ENCODE measurements at regions not wholly inside any gene's neighbourhood (a gene's known extent, or its start where the extent isn't known, plus 50 kb on each side); places are given as distances from the start of the nearest gene placed in this dataset.

DNA sequence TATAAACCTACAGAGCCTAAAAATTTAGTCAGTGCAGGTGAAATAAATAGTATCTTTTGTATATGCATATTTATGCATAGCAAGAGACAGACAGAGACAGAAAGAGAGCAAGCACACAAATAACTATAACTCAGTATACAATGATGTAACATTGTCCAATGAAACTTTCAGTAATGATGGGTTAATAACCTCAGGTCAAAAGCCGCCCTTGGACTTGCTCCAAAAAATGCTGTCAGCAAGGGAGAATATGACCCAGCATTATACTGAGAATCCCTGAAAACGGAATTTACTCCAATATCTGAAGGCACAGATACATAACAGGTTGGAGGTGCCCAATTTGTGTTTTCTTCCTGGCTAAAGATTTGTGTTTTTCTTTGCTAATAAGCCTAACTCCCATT is 590.6 kb upstream of the NOX3 start:
- no peak for ATAC-seq
- POLR2A ChIA-PET: no interaction called here

DNA sequence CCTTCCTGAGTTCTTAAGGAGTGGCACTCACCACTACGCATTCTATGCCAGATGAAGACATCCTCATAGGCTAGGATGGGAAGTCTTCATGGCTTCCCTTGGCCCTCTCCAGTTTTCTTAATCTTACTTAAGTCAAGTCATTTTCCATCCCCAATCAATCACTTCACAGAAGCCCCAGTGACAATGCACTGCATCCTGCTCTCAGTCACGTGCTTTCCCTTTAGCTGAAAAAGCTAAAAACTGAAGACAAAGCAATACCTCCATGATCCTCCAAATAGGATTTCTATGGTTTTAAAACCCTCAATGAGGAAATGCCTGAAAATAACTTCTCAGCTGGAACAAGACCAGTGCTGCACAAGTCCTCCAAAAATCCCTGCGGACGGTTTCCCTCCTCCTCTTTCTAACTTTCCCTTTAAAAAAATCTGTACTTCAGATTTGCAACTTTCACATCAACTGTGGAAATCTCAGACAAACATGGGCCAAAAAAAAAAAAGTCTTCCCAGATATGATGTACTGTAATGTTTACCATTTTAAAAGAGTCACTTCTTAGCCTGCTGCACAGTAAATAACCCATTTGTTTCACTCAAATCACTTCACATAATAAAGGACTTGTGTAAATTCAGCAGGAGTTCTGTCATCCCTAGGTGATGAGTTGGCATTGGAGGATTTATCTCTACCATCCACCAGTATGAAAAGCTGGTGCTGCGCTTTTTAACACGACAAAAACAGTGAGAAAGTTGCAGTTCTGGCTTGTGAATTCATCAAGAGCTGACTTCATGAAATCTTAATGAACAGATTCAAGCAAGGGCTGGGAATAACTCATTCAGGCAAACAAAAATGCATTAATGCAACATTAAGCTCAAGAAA is 590.0 kb upstream of the NOX3 start:
- H3K4me3 ChIP-seq: no peak overlapping the region
- no peak for FAIRE-seq
- 52% methylated on average over 6 of the region's 6 CpGs for WGBS (ENCODE audit: missing lambda C conversion rate)
- no peak for ATAC-seq
- POLR2A ChIA-PET: no interaction called here
- no peak overlapping the region for H3K27ac ChIP-seq
- no peak overlapping the region for H3K4me2 ChIP-seq
- H3K9me3 ChIP-seq: no peaks in the 10 kb centered on the region
- CTCF ChIA-PET: interaction anchor here (0.7 kb wide), 1 partner anchor 289 kb away, joined by 3 read pairs; no protein-coding TSS in a partner anchor
- no peak for TF ChIP-seq KDM1A (IDR thresholded peaks at IDR 0.05; ENCODE audit: low read depth)
- H3K4me1 ChIP-seq: no peaks in the 10 kb centered on the region
- no peak for DNase-seq (ENCODE audit: low read depth in 1 of 2, low spot score in 1 of 2)

More for the DNA sequence above, 590.6 kb upstream of the NOX3 start:
- Histone ChIP-seq H3K4me1 (no peaks in the 10 kb centered on the region), H3K27ac (no peak overlapping the region), H3K4me3 (no peak overlapping the region), H3K9me3 (no peaks in the 10 kb centered on the region), H3K4me2 (no peak overlapping the region)
- no peak for TF ChIP-seq EP300 (IDR thresholded peaks at IDR 0.05)
- TF ChIP-seq SMC3 (IDR thresholded peaks at IDR 0.05): no peak
- TF ChIP-seq RAD21 (conservative IDR thresholded peaks at IDR 0.05 in 1 of 2, IDR thresholded peaks at IDR 0.05 in 1 of 2): no peak
- no peak for TF ChIP-seq ZNF302 (CRISPR knock-in tag; IDR thresholded peaks at IDR 0.05)
- no peak for TF ChIP-seq KDM5A (IDR thresholded peaks at IDR 0.05)
- no peak for TF ChIP-seq EHF (CRISPR knock-in tag; IDR thresholded peaks at IDR 0.05)
- TF ChIP-seq POLR2AphosphoS2 (conservative IDR thresholded peaks at IDR 0.05; ENCODE audit: low read length): no peak
- 23% methylated on average over 2 of the region's 2 CpGs for whole genome bisulfite sequencing (ENCODE audit: missing lambda C conversion rate)
- no peak for DNase-seq (ENCODE audit: low read depth in 1 of 2, low spot score in 1 of 2)
- CTCF ChIA-PET: interaction anchor here (0.7 kb wide), 1 partner anchor 288 kb away, joined by 3 read pairs; no protein-coding TSS in a partner anchor
- no peak for FAIRE-seq

DNA sequence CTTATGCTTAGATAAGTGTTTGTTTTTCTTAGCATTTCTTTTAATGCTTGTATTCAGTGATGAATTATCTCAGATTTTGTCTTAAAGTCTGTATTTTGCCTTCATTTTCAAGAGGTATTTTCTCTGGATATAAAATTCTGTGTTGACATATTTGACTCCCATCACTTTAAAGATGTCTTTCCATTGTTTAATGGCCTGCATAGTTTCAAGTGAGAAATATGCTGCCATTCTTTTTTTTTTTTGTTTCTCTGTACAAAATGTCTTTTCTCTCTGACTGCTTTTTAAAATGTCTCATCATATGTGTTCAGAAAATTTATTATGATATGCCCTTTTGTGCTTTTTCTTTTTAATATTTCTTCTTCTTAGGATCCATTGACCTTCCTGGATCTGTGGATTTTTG is 578.0 kb upstream of the NOX3 start:
- TF ChIP-seq, protein P1, sequence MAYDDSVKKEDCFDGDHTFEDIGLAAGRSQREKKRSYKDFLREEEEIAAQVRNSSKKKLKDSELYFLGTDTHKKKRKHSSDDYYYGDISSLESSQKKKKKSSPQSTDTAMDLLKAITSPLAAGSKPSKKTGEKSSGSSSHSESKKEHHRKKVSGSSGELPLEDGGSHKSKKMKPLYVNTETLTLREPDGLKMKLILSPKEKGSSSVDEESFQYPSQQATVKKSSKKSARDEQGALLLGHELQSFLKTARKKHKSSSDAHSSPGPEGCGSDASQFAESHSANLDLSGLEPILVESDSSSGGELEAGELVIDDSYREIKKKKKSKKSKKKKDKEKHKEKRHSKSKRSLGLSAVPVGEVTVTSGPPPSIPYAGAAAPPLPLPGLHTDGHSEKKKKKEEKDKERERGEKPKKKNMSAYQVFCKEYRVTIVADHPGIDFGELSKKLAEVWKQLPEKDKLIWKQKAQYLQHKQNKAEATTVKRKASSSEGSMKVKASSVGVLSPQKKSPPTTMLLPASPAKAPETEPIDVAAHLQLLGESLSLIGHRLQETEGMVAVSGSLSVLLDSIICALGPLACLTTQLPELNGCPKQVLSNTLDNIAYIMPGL (CRISPR knock-in tag; IDR thresholded peaks at IDR 0.05; ENCODE audit: borderline replicate concordance): no peak
- TF ChIP-seq KDM5A (IDR thresholded peaks at IDR 0.05) (no peak), KDM1A (IDR thresholded peaks at IDR 0.05; ENCODE audit: low read depth) (no peak), ZFP36 (IDR thresholded peaks at IDR 0.05; ENCODE audit: borderline replicate concordance, partially characterized antibody) (no peak), SREBF2 (IDR thresholded peaks at IDR 0.05) (no peak), HOXB13 (CRISPR knock-in tag; IDR thresholded peaks at IDR 0.05; ENCODE audit: low read depth) (no peak), JUN (IDR thresholded peaks at IDR 0.05) (no peak), CHD4 (IDR thresholded peaks at IDR 0.05; ENCODE audit: borderline replicate concordance) (no peak), RARB (CRISPR knock-in tag; IDR thresholded peaks at IDR 0.05) (no peak), HOXB5 (CRISPR knock-in tag; IDR thresholded peaks at IDR 0.05) (no peak), POLR2A (IDR thresholded peaks at IDR 0.05; ENCODE audit: low read length) (no peak)
- Histone ChIP-seq H3K4me2 (no peak overlapping the region), H3K4me3 (no peak overlapping the region), H3K4me1 (no peaks in the 10 kb centered on the region), H3K9me3 (no peaks in the 10 kb centered on the region), H3K27ac (no peak overlapping the region)
- no peak for FAIRE-seq
- no peak for ATAC-seq
- DNase-seq (ENCODE audit: low read depth in 1 of 2, low spot score in 1 of 2): no peak
- CTCF ChIA-PET: no interaction called here
- POLR2A ChIA-PET: no interaction called here

DNA sequence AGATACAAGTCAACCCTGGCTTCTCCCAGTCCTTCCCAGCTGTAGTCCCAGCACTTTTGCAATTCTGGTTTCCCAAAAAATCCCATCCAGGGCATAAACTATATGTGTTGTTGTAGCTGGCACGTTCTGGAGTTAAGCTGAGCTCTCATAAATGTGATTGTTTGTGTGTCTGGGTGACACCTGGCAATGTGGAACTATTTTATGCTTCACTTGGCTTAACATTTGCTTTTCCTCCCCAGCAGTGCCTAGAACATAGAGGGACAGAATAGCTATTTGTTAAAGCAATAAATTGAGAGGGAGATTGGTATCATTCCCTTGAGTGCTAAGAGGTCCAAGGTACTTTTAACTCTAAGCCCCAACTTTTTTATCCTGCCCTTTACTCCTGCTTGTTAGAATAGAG is 575.9 kb upstream of the NOX3 start:
- Histone ChIP-seq H3K4me2 (no peak overlapping the region), H3K4me3 (no peak overlapping the region), H3K27ac (no peak overlapping the region), H3K9me3 (no peaks in the 10 kb centered on the region), H3K4me1 (no peaks in the 10 kb centered on the region)
- ChIA-PET POLR2A (no interaction called here), CTCF (no interaction called here)
- WGBS (ENCODE audit: missing lambda C conversion rate): 0% methylated on average over 1 of the region's 1 CpG
- DNase-seq (ENCODE audit: low read depth in 1 of 2, low spot score in 1 of 2) (no peak), ATAC-seq (no peak), FAIRE-seq (no peak)
- TF ChIP-seq NFE2L2 (conservative IDR thresholded peaks at IDR 0.05; ENCODE audit: low read length) (no peak), ZFP36 (IDR thresholded peaks at IDR 0.05; ENCODE audit: borderline replicate concordance, partially characterized antibody) (no peak), FOXS1 (CRISPR knock-in tag; IDR thresholded peaks at IDR 0.05) (no peak)

Data from A549 (cell line).